HCT116 (cell line): ENCODE measurements at regions not wholly inside any gene's neighbourhood (a gene's known extent, or its start where the extent isn't known, plus 50 kb on each side); places are given as distances from the start of the nearest gene placed in this dataset.

ENCODE experiments used
- ATF3 ChIP-seq: IDR thresholded peaks from 2 replicates; pipeline ENCODE4 v1.6.1; 2012
- EGR1 ChIP-seq: IDR thresholded peaks from 2 replicates; pipeline ENCODE4 v1.6.1; 2012; ENCODE audit warnings: low read depth
- EZH2 ChIP-seq: fragments of 200-600 bp; sonication (generic); IDR thresholded peaks from 2 replicates; pipeline ENCODE4 v1.6.1; 2017; ENCODE audit warnings: antibody characterized with exemption, mixed run types
- FOSL1 ChIP-seq: IDR thresholded peaks from 2 replicates; pipeline ENCODE4 v1.6.1; 2012; ENCODE audit warnings: low read depth
- POLR2A ChIP-seq: IDR thresholded peaks from 2 replicates; pipeline ENCODE4 v1.7.0; 2011; ENCODE audit warnings: borderline replicate concordance; ENCODE audit not compliant: insufficient read depth, insufficient read length; ENCODE audit errors: extremely low read depth
- POLR2AphosphoS5 ChIP-seq: IDR thresholded peaks from 2 replicates; pipeline ENCODE4 v1.6.1; 2011; ENCODE audit warnings: mild to moderate bottlenecking, low read depth, low read length, moderate library complexity
- ZNF274 ChIP-seq: fragments of 200-500 bp; sonication (Bioruptor generic); IDR thresholded peaks from 2 replicates; pipeline ENCODE4 v1.6.1; 2014; ENCODE audit warnings: mild to moderate bottlenecking, low read depth, low read length, inconsistent platforms
- TF ChIP-seq, protein P1 (sequence below): IDR thresholded peaks from 2 replicates; pipeline ENCODE4 v1.6.1; 2011; ENCODE audit warnings: mild to moderate bottlenecking, low read length, moderate library complexity; ENCODE audit not compliant: insufficient replicate concordance; ENCODE audit errors: extremely low read depth
- TF ChIP-seq, protein P2 (sequence below), 3 experiments: fragments of 200-600 bp in 1 of 3; sonication (generic) in 1 of 3; IDR thresholded peaks in 2 of 3; conservative IDR thresholded peaks in 1 of 3; 2 replicates each; pipeline ENCODE4 v1.5.1; 2012 to 2017; ENCODE audit warnings: low read depth in 2 of 3, low read length in 2 of 3, antibody characterized with exemption in 1 of 3, borderline replicate concordance in 1 of 3, control low read depth in 1 of 3, mild to moderate bottlenecking in 1 of 3, mixed read lengths in 1 of 3, mixed run types in 1 of 3, moderate library complexity in 1 of 3; ENCODE audit not compliant: insufficient read depth in 1 of 3

GRCh38 chr5:13998254-13998653, 53.8 kb upstream of the DNAH5 start:
- no peak for TF ChIP-seq EGR1
- no peak for TF ChIP-seq POLR2AphosphoS5
- TF ChIP-seq, protein P1, sequence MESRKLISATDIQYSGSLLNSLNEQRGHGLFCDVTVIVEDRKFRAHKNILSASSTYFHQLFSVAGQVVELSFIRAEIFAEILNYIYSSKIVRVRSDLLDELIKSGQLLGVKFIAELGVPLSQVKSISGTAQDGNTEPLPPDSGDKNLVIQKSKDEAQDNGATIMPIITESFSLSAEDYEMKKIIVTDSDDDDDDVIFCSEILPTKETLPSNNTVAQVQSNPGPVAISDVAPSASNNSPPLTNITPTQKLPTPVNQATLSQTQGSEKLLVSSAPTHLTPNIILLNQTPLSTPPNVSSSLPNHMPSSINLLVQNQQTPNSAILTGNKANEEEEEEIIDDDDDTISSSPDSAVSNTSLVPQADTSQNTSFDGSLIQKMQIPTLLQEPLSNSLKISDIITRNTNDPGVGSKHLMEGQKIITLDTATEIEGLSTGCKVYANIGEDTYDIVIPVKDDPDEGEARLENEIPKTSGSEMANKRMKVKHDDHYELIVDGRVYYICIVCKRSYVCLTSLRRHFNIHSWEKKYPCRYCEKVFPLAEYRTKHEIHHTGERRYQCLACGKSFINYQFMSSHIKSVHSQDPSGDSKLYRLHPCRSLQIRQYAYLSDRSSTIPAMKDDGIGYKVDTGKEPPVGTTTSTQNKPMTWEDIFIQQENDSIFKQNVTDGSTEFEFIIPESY = no peak
- TF ChIP-seq, protein P2, sequence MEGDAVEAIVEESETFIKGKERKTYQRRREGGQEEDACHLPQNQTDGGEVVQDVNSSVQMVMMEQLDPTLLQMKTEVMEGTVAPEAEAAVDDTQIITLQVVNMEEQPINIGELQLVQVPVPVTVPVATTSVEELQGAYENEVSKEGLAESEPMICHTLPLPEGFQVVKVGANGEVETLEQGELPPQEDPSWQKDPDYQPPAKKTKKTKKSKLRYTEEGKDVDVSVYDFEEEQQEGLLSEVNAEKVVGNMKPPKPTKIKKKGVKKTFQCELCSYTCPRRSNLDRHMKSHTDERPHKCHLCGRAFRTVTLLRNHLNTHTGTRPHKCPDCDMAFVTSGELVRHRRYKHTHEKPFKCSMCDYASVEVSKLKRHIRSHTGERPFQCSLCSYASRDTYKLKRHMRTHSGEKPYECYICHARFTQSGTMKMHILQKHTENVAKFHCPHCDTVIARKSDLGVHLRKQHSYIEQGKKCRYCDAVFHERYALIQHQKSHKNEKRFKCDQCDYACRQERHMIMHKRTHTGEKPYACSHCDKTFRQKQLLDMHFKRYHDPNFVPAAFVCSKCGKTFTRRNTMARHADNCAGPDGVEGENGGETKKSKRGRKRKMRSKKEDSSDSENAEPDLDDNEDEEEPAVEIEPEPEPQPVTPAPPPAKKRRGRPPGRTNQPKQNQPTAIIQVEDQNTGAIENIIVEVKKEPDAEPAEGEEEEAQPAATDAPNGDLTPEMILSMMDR (IDR thresholded peaks at IDR 0.05 in 2 of 3, conservative IDR thresholded peaks at IDR 0.05 in 1 of 3; ENCODE audit: borderline replicate concordance in 1 of 3, insufficient read depth in 1 of 3, low read depth in 2 of 3, low read length in 2 of 3) = no peak
- no peak for TF ChIP-seq EZH2
- no peak for TF ChIP-seq ZNF274
- TF ChIP-seq ATF3 = no peak
- no peak for TF ChIP-seq FOSL1
- TF ChIP-seq POLR2A = no peak
